ENCODE measurements at regions not wholly inside any gene's neighbourhood (a gene's known extent, or its start where the extent isn't known, plus 50 kb on each side); places are given as distances from the start of the nearest gene placed in this dataset.

DNA sequence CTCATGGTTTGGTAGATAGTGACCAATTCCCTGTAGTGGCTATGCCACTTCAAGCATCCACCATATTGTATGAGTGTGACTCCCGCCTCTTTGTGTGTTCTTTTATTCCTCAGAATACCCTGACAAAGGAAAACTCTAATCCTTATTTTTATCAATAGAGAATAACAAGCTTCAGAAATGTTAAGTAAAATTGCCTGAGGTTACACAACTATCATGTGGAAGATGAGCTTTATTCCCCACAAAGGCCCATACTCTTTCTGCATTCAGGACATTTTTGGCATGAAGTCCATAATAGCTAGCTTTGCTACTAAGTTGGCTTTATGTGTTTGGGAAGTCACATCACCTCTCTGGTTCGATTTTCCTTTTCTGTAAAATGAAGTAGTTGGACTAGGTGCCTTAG is 276.8 kb downstream of the PIK3C3 start:
- TF ChIP-seq, protein P1, sequence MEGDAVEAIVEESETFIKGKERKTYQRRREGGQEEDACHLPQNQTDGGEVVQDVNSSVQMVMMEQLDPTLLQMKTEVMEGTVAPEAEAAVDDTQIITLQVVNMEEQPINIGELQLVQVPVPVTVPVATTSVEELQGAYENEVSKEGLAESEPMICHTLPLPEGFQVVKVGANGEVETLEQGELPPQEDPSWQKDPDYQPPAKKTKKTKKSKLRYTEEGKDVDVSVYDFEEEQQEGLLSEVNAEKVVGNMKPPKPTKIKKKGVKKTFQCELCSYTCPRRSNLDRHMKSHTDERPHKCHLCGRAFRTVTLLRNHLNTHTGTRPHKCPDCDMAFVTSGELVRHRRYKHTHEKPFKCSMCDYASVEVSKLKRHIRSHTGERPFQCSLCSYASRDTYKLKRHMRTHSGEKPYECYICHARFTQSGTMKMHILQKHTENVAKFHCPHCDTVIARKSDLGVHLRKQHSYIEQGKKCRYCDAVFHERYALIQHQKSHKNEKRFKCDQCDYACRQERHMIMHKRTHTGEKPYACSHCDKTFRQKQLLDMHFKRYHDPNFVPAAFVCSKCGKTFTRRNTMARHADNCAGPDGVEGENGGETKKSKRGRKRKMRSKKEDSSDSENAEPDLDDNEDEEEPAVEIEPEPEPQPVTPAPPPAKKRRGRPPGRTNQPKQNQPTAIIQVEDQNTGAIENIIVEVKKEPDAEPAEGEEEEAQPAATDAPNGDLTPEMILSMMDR (conservative IDR thresholded peaks at IDR 0.05), result no peak
- no peak for TF ChIP-seq ZFX (IDR thresholded peaks at IDR 0.05)
- H3K27ac ChIP-seq, result no peak overlapping the region

DNA sequence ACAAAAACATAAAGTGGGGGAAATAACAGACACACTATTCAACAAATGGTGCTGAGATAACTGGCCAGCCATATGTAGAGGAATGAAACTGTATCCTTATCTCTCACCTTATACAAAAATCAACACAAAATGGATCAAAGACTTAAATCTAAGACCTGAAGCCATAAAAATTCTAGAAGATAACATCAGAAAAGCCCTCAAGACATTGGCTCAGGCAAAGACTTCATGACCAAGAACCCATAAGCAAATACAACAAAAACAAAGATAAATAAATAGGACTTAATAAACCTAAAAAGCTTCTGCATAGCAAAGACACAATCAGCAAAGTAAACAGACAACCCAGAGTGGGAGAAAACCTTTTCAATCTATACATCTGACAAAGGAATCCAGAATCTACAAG is 278.9 kb downstream of the PIK3C3 start:
- no peak overlapping the region for H3K27ac ChIP-seq
- TF ChIP-seq, protein P1 (conservative IDR thresholded peaks at IDR 0.05), result no peak

DNA sequence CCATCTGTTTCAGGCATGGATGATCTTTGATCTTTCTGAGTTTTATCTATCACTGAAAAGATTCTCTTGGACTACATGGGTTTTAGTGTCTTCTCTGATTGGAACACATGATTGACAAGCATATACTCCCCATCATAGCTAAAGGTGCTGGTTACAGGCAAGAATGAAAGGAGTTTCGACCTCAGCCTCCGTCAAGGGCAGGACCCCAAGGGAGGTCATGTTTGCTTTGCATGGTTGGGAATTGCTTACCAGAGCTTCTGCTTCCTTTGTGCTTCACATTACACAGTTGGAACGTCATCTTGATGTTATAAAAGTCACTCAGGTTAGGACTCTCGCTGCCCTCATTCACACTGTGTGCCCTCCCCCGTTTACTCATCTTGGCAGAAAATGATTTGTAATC is 287.7 kb downstream of the PIK3C3 start:
- no peak overlapping the region for H3K27ac ChIP-seq
- no peak for TF ChIP-seq ZFX (IDR thresholded peaks at IDR 0.05)
- TF ChIP-seq, protein P1 (conservative IDR thresholded peaks at IDR 0.05), result no peak

DNA sequence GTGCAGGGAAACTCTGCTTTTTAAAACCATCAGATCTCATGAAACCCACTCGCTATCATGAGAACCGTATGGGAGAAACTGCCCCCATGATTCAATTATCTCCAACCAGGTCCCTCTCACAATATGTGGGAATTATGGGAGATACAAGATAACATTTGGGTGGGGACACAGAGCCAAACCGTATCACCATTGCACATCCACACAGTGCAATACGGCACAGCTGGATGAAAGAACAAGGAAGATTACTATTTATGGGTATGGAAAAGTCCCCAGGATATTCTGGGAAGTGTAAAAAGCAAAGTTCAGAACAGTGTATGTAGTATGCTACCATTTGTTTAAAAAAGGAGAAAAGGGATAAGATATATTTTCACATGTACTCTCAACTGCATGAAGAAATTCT is 290.1 kb downstream of the PIK3C3 start:
- TF ChIP-seq, protein P1 (conservative IDR thresholded peaks at IDR 0.05), result no peak
- no peak overlapping the region for H3K27ac ChIP-seq

DNA sequence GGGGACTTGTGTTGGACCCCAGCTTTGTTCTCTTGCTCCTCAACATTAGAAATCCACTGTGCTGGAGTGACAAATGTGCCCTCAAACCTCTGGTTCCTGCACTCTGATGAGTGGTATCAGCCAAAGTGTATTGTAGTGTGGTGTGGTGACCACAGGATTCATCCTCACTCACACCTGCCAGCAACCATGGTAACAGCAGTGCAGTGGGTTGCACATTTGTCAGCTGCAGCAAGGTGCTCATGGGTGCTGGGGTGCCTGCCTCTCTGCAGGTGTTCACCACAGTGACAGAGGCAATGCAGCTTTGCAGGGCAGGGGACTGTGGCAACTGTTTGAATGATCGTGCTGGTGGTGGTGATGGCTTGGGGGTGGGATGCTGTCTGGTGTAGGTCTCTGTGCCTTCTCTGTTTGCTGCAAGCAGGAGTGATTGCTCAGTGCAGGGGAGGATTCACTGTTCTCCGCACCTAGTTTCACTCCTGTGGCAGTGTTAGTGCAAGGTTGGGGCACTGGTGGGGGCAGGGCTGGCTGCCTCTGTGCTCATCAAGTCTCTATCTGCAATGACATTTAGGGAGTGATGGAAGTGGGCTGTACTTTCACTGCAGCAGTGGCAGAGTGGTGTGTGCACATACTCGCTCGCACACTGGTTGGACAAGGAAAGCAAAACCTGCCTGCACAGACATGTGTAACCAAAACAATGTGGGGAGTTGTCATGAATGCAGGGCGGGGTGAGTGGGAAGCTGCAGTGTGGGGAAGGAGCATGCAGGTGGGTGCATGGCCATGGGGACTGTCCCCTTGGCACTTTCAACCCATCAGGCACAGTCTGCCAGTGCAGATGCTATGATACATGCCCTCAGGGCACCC is 301.1 kb downstream of the PIK3C3 start:
- no peak for TF ChIP-seq ZFX (IDR thresholded peaks at IDR 0.05)
- TF ChIP-seq, protein P1 (conservative IDR thresholded peaks at IDR 0.05), result no peak
- H3K27ac ChIP-seq, result no peak overlapping the region; the same call in 1 of the 2 replicates

DNA sequence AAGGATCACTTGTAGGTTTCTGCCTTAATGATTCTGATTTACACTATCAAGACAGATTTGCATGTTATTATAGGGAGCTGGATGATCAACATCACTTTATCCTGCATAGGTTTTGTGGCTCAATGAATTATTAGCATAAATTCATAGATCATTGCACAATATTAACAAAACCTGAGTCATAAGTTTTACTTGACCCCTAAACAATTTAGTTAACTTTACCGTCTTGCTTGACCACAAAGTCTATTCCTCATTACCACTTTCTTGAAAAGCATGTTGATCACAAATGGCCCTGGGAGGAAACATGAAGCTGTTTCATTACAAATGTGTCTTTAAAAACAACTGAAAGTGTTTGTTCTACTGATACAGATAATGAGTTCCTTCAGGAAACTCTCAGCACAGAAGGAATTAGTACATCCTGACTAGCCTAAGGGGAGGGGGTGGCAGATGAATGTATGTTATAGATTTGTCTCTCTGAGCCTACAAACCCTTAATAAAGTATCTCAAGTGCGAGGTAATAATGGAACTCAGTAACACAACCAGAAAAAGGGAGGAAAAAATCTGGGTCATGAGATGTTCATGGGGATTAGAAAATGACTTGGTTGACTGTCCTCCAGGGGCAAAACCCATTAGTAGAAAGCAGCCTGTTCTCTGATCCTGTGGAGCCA is 303.4 kb downstream of the PIK3C3 start:
- no peak for TF ChIP-seq ZFX (IDR thresholded peaks at IDR 0.05)
- TF ChIP-seq, protein P1 (conservative IDR thresholded peaks at IDR 0.05), result no peak
- no peak overlapping the region; the same call in 1 of the 2 replicates for H3K27ac ChIP-seq

DNA sequence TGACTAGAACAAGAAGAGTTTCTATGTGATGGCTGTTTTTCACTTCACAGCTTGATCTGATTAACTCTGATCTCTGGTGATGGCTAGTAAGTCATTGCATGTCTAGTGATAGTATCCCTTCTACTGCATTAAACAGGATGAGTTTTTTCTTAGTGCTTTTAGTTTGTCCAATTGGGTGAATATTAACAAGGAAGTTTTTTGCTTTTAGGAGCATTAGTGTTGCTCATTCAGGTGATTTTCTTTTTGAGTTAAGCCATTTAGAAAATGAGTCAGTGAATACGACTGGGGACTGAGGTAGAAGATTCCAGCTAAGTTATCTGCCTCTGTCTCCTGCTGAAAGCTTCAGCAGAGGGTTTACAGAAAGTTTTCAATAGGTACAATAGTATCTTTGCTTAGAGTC is 306.7 kb downstream of the PIK3C3 start:
- H3K27ac ChIP-seq, result no peak overlapping the region
- no peak for TF ChIP-seq ZFX (IDR thresholded peaks at IDR 0.05)
- TF ChIP-seq, protein P1 (conservative IDR thresholded peaks at IDR 0.05), result no peak

Data from C4-2B (cell line).